Occipital lobe (tissue), 1 donor: ENCODE measurements at regions not wholly inside any gene's neighbourhood (a gene's known extent, or its start where the extent isn't known, plus 50 kb on each side); places are given as distances from the start of the nearest gene placed in this dataset.

Experiments used
- DNase-seq: peaks from one replicate; lab custom pipeline; 2025; lab: John Stamatoyannopoulos, UW

- no peak for DNase-seq
These were observed 403.7 kb downstream of the CDH26 start for GRCh38 chr20:60361761-60362395.

GRCh38 chr20:60362531-60362930 lies 404.3 kb downstream of the CDH26 start:
- no peak for DNase-seq

GRCh38 chr20:60363698-60364097 lies 405.5 kb downstream of the CDH26 start:
- no peak for DNase-seq

- DNase-seq: no peak
These were observed 406.9 kb downstream of the CDH26 start for GRCh38 chr20:60365064-60365666.

GRCh38 chr20:60365882-60366281 lies 407.7 kb downstream of the CDH26 start:
- no peak for DNase-seq

- no peak for DNase-seq
These were observed 413.2 kb downstream of the CDH26 start for GRCh38 chr20:60371384-60371783.

- DNase-seq: no peak
These were observed 414.1 kb downstream of the CDH26 start for GRCh38 chr20:60372275-60372674.

GRCh38 chr20:60372822-60373221 lies 414.6 kb downstream of the CDH26 start:
- no peak for DNase-seq

GRCh38 chr20:60378620-60379019 lies 420.4 kb downstream of the CDH26 start:
- no peak for DNase-seq

- no peak for DNase-seq
These were observed 423.6 kb downstream of the CDH26 start for GRCh38 chr20:60381643-60382400.

GRCh38 chr20:60389441-60389840 lies 431.2 kb downstream of the CDH26 start:
- no peak for DNase-seq

GRCh38 chr20:60389882-60390281 lies 431.7 kb downstream of the CDH26 start:
- no peak for DNase-seq

- no peak for DNase-seq
These were observed 437.8 kb downstream of the CDH26 start for GRCh38 chr20:60395991-60396390.

- no peak for DNase-seq
These were observed 442.3 kb downstream of the CDH26 start for GRCh38 chr20:60400567-60400966.

GRCh38 chr20:60402189-60403058 lies 444.2 kb downstream of the CDH26 start:
- DNase-seq: no peak

GRCh38 chr20:60403105-60403741 lies 445.0 kb downstream of the CDH26 start:
- DNase-seq: no peak

- DNase-seq: no peak
These were observed 449.0 kb downstream of the CDH26 start for GRCh38 chr20:60407011-60407771.

- DNase-seq: no peak
These were observed 449.7 kb downstream of the CDH26 start for GRCh38 chr20:60407938-60408337.

- DNase-seq: no peak
These were observed 450.2 kb downstream of the CDH26 start for GRCh38 chr20:60408435-60408834.

GRCh38 chr20:60410618-60411264 lies 452.5 kb downstream of the CDH26 start:
- DNase-seq: no peak
